ENCODE measurements at regions not wholly inside any gene's neighbourhood (a gene's known extent, or its start where the extent isn't known, plus 50 kb on each side); places are given as distances from the start of the nearest gene placed in this dataset.

- no peaks in the 10 kb centered on the region for H3K4me1 Mint-ChIP-seq
- ChIA-PET CTCF (no interaction called here), POLR2A (interaction anchor here (0.6 kb wide), 1 partner anchor 452 kb away, joined by 4 read pairs; no protein-coding TSS in a partner anchor)
- TF ChIP-seq CTCF (IDR thresholded peaks at IDR 0.05): no peak
- H3K27ac Mint-ChIP-seq: no peak overlapping the region
- H3K4me3 Mint-ChIP-seq: no peak overlapping the region
- no peaks in the 10 kb centered on the region for H3K36me3 Mint-ChIP-seq (ENCODE audit: low read depth)
- ATAC-seq (ENCODE audit: low read depth) (no peak), DNase-seq (no peak)
- no peaks in the 10 kb centered on the region for H3K9me3 Mint-ChIP-seq
- H3K27me3 Mint-ChIP-seq: no peaks in the 10 kb centered on the region
- intact Hi-C loops (cut with micrococcal nuclease): no loop called here
Observed at GRCh38 chr5:67416986-67417385, 220.4 kb upstream of the CD180 start.

GRCh38 chr5:67416133-67416937 lies 219.7 kb upstream of the CD180 start:
- ChIA-PET POLR2A (no interaction called here), CTCF (no interaction called here)
- Mint-ChIP-seq H3K27me3 (no peaks in the 10 kb centered on the region), H3K36me3 (ENCODE audit: low read depth) (no peaks in the 10 kb centered on the region), H3K9me3 (no peaks in the 10 kb centered on the region), H3K4me3 (no peak overlapping the region), H3K4me1 (no peaks in the 10 kb centered on the region), H3K27ac (no peak overlapping the region)
- intact Hi-C loops (cut with micrococcal nuclease): no loop called here
- DNase-seq (no peak), ATAC-seq (ENCODE audit: low read depth) (no peak)
- no peak for TF ChIP-seq CTCF (IDR thresholded peaks at IDR 0.05)

GRCh38 chr5:67414712-67415111 lies 218.1 kb upstream of the CD180 start:
- DNase-seq: no peak

GRCh38 chr5:67413721-67414120 lies 217.1 kb upstream of the CD180 start:
- H3K9me3 Mint-ChIP-seq: no peaks in the 10 kb centered on the region
- peaks cover 6% of the 10 kb centered on the region for H3K4me1 Mint-ChIP-seq
- no peaks in the 10 kb centered on the region for H3K36me3 Mint-ChIP-seq (ENCODE audit: low read depth)
- no peak overlapping the region for H3K4me3 Mint-ChIP-seq
- no peak for DNase-seq
- H3K27me3 Mint-ChIP-seq: no peaks in the 10 kb centered on the region
- ATAC-seq (ENCODE audit: low read depth): no peak
- intact Hi-C loops (cut with micrococcal nuclease): no loop called here
- H3K27ac Mint-ChIP-seq: no peak overlapping the region
- POLR2A ChIA-PET: no interaction called here
- CTCF ChIA-PET: no interaction called here
- no peak for TF ChIP-seq CTCF (IDR thresholded peaks at IDR 0.05)

More at GRCh38 chr5:67414712-67415111, 218.1 kb upstream of the CD180 start:
- no peaks in the 10 kb centered on the region for H3K4me1 Mint-ChIP-seq
- POLR2A ChIA-PET: no interaction called here
- intact Hi-C loops (cut with micrococcal nuclease): no loop called here
- no peaks in the 10 kb centered on the region for H3K27me3 Mint-ChIP-seq
- ATAC-seq (ENCODE audit: low read depth): no peak
- TF ChIP-seq CTCF (IDR thresholded peaks at IDR 0.05): no peak
- no peaks in the 10 kb centered on the region for H3K36me3 Mint-ChIP-seq (ENCODE audit: low read depth)
- H3K4me3 Mint-ChIP-seq: no peak overlapping the region
- H3K9me3 Mint-ChIP-seq: no peaks in the 10 kb centered on the region
- CTCF ChIA-PET: no interaction called here
- no peak overlapping the region for H3K27ac Mint-ChIP-seq

GRCh38 chr5:67409126-67409777 lies 212.7 kb upstream of the CD180 start:
- POLR2A ChIA-PET: no interaction called here
- Mint-ChIP-seq H3K27me3 (no peaks in the 10 kb centered on the region), H3K4me1 (peaks cover 8% of the 10 kb centered on the region), H3K27ac (no peak overlapping the region), H3K4me3 (no peak overlapping the region), H3K36me3 (ENCODE audit: low read depth) (no peaks in the 10 kb centered on the region), H3K9me3 (no peaks in the 10 kb centered on the region)
- no peak for DNase-seq
- intact Hi-C loops (cut with micrococcal nuclease): no loop called here
- CTCF ChIA-PET: no interaction called here
- ATAC-seq (ENCODE audit: low read depth): no peak
- TF ChIP-seq CTCF (IDR thresholded peaks at IDR 0.05): no peak

Measured in activated B cell treated with CpG ODN at 0.5 μM for 24 hours (primary cell).